Effector memory CD8-positive, alpha-beta T cell (primary cell): ENCODE measurements at regions not wholly inside any gene's neighbourhood (a gene's known extent, or its start where the extent isn't known, plus 50 kb on each side); places are given as distances from the start of the nearest gene placed in this dataset.
"Not testable (repeated sequence)": the region's sequence is repeated elsewhere in the genome, so short reads cannot be mapped to it uniquely, and the experiment has no call there.

Experiments used
- ATAC-seq: fragments of 150-1000 bp; cut with Tn5 transposase; replicated peaks from 2 replicates; pipeline ENCODE4 v1.10.0; 2021; ENCODE audit warnings: mild to moderate bottlenecking, moderate library complexity
- DNase-seq, 3 experiments: peaks; one replicate each; pipeline ENCODE4 v3.0.0; 2021
- H3K27ac Mint-ChIP-seq, 2 donors: one replicate each; pipeline ENCODE4 v1.8.0; 2022; ENCODE audit warnings: mild to moderate bottlenecking in 2 of 2, mixed read lengths in 2 of 2, moderate library complexity in 2 of 2
- H3K27me3 Mint-ChIP-seq, 2 donors: one replicate each; pipeline ENCODE4 v1.8.0; 2022; ENCODE audit warnings: mixed read lengths in 2 of 2
- H3K36me3 Mint-ChIP-seq: one replicate; pipeline ENCODE4 v1.8.0; 2022; ENCODE audit warnings: mild to moderate bottlenecking, moderate library complexity, mixed read lengths; ENCODE audit not compliant: insufficient read depth
- H3K4me1 Mint-ChIP-seq, 2 donors: one replicate each; pipeline ENCODE4 v1.8.0; 2022; ENCODE audit warnings: low read depth in 2 of 2, mixed read lengths in 2 of 2
- H3K4me3 Mint-ChIP-seq, 2 donors: one replicate each; pipeline ENCODE4 v1.8.0; 2022; ENCODE audit warnings: mild to moderate bottlenecking in 2 of 2, mixed read lengths in 2 of 2, moderate library complexity in 2 of 2
- H3K9me3 Mint-ChIP-seq, 2 donors: one replicate each; pipeline ENCODE4 v1.8.0; 2022; ENCODE audit warnings: mixed read lengths in 2 of 2

DNA sequence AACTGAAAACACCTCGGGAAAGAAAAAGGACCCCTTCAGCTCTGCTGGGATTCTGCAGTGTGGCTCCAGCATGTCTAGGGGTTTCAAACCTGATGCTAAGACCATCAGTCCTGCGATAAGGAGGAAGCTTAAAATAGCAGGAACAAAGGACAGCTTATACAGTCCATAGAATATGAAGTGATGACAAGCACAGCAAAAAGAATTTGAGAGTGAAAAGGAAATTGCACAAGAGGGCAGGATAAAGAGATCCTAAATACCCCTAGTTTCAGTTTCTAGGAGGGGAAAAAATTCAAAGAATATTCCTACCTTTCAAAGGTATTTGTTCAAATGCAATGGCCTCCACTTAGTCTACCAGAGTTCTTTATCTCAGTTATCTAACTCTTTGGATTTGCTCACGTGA lies 171.4 kb downstream of the TGFB2 start:
- Mint-ChIP-seq H3K27ac (no peak overlapping the region), H3K4me3 (no peak overlapping the region), H3K9me3 (peaks cover 0 to under 1% of the 10 kb centered on the region in 2 donors), H3K36me3 (no peaks in the 10 kb centered on the region), H3K4me1 (no peaks in the 10 kb centered on the region), H3K27me3 (no peaks in the 10 kb centered on the region)
- DNase-seq, result no peak
- no peak for ATAC-seq

DNA sequence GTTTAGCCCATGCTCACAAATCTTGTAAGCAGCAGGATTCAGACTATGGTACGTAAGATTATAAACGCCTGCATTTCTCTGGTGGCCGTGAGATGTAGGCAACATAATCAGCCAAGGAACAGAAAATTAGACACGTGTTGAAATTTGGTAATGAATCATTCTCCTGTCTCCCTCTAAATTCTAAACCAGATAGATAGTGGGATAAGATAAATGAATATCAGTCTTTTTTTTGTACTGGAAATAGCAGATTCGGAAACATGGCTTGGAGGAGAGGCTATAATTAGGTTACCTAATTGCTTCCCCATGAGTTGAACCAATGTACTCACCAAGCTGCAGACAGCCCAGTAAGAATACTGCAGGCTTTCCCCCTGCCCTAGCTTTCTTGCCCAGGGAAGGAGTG lies 172.3 kb downstream of the TGFB2 start:
- no peak for ATAC-seq
- Mint-ChIP-seq H3K27me3 (no peaks in the 10 kb centered on the region), H3K27ac (no peak overlapping the region), H3K9me3 (no peaks in the 10 kb centered on the region), H3K4me3 (no peak overlapping the region), H3K4me1 (no peaks in the 10 kb centered on the region), H3K36me3 (no peaks in the 10 kb centered on the region)
- DNase-seq, result no peak

DNA sequence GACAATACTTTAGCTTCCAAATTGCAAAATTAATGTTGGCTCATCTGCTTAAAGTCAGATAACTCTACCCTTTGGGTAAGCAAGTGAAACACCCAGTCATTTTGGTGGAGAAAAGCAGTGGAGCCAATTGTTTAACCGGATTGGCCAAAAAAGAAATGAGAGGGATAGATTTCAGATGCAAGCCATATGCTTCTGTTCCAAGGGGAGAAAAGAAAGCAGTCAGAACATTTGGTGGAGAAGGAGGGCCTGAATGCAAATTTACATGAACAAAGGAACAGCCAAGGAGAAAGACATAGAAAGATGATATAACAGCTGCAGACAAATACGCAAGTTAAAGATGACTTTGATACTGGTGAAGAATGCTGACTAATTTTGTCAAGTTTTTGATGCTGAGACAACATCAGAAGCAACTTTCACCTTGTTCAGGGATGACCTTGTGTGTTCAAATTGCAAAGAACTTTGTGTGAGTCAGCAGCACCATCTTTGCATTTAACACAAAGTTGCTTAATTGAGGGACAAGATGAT lies 173.1 kb downstream of the TGFB2 start:
- no peaks in the 10 kb centered on the region for H3K4me1 Mint-ChIP-seq
- ATAC-seq (no peak), DNase-seq (no peak)
- H3K4me3 Mint-ChIP-seq, result no peak overlapping the region
- H3K27ac Mint-ChIP-seq, result no peak overlapping the region
- H3K36me3 Mint-ChIP-seq, result no peaks in the 10 kb centered on the region
- H3K9me3 Mint-ChIP-seq, result no peaks in the 10 kb centered on the region
- H3K27me3 Mint-ChIP-seq, result no peaks in the 10 kb centered on the region

DNA sequence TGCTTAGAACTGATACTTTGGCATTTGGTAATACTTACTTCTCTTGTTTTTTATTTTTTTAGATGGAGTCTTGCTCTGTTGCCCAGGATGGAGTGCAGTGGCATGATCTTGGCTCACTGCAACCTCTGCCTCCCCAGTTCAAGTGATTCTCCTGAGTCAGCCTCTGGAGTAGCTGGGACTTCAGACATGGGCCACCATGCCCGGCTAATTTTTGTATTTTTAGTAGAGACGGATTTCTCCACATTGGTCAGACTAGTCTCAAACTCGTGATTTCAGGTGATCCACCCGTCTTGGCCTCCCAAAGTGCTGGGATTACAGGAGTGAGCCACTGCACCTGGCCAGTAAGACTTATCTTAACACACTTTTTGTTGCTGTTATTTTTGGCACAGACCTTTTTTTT lies 175.5 kb downstream of the TGFB2 start:
- H3K27ac Mint-ChIP-seq, H3K9me3 Mint-ChIP-seq, ATAC-seq, H3K4me3 Mint-ChIP-seq, H3K36me3 Mint-ChIP-seq, H3K27me3 Mint-ChIP-seq, H3K4me1 Mint-ChIP-seq, DNase-seq: not testable (repeated sequence)

DNA sequence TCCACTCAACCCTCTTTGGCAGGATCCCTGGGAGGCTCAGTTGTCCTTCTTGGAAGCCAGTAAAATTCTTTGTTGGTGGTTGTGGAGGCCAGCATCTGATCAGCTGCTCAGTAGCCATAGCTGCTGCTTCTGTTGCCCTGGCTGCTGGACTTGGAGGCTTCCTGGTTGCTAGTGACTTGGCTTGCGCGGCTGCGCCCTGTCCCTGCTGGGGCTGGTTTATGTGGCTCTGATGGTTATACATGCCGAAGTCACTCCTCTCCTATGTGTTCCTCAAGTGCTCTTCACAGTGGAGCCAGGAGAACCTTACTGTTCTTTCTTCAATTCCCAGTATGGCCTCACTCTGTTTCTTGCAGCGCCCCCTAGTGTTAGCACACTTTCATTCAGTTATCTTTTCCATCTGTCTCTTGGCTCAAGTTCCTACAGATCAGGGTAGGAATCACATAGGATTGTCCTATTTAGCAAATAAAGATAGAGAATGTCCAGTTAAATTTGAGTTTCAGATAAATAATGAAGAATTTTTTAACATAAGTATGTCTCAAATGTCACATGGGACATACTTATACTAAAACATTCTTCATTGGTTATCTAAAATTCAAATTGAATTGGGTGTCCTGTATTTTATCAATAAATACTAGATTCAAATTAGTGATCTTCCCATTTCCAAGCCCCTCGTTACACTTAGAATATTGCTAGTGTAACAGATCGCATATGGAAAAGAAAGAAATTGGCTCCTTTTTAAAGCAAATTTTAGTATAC lies 176.5 kb downstream of the TGFB2 start:
- no peaks in the 10 kb centered on the region for H3K27me3 Mint-ChIP-seq
- H3K9me3 Mint-ChIP-seq, result no peaks in the 10 kb centered on the region
- H3K27ac Mint-ChIP-seq, result no peak overlapping the region
- DNase-seq, result peak; percentile 3 to 4 (median 4)
- no peaks in the 10 kb centered on the region for H3K36me3 Mint-ChIP-seq
- no peak overlapping the region for H3K4me3 Mint-ChIP-seq
- no peaks in the 10 kb centered on the region for H3K4me1 Mint-ChIP-seq
- no peak for ATAC-seq

DNA sequence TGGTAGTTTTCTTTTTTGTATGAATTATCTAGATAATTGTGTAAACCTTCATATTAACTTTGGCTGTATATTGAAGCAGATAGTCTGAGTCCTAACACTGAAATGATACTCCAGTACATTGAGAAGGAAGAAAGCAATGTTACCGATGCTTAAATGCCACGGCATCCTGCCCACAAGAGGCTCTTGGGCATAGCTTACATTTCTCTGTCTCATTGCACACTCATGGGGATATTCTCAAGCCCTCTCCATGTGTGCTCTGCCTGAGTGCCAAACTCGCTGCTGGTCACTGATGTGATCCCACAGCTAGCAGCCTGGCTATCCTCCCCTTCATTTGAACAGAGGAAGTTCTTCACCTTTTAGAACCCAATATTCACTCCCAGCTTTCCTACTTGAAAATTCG lies 179.4 kb downstream of the TGFB2 start:
- no peak overlapping the region for H3K27ac Mint-ChIP-seq
- H3K4me3 Mint-ChIP-seq, result no peak overlapping the region
- H3K36me3 Mint-ChIP-seq, result no peaks in the 10 kb centered on the region
- H3K9me3 Mint-ChIP-seq, result no peaks in the 10 kb centered on the region
- DNase-seq (no peak), ATAC-seq (no peak)
- no peaks in the 10 kb centered on the region for H3K4me1 Mint-ChIP-seq
- no peaks in the 10 kb centered on the region for H3K27me3 Mint-ChIP-seq

DNA sequence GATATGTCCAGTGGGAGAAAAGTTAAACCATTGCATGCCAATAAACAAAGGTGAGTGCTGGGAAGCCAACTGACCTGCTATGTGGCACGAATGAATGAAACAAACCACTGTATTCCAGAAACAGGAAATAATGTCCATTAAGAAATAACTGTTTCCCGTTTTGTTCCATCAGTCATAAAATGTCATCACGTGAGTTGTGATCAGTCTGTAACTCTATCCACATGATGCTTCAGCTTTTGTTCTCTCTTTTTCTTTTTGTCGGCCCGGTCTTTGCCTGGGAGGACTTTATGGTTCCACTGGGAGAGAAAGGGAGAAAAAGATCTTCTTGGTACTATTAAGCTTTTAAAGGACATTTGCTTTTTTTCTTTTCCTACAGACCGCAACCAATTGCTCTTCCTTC lies 179.9 kb downstream of the TGFB2 start:
- H3K36me3 Mint-ChIP-seq, result no peaks in the 10 kb centered on the region
- no peak overlapping the region for H3K4me3 Mint-ChIP-seq
- DNase-seq (no peak), ATAC-seq (no peak)
- H3K9me3 Mint-ChIP-seq, result no peaks in the 10 kb centered on the region
- no peak overlapping the region for H3K27ac Mint-ChIP-seq
- no peaks in the 10 kb centered on the region for H3K4me1 Mint-ChIP-seq
- no peaks in the 10 kb centered on the region for H3K27me3 Mint-ChIP-seq

DNA sequence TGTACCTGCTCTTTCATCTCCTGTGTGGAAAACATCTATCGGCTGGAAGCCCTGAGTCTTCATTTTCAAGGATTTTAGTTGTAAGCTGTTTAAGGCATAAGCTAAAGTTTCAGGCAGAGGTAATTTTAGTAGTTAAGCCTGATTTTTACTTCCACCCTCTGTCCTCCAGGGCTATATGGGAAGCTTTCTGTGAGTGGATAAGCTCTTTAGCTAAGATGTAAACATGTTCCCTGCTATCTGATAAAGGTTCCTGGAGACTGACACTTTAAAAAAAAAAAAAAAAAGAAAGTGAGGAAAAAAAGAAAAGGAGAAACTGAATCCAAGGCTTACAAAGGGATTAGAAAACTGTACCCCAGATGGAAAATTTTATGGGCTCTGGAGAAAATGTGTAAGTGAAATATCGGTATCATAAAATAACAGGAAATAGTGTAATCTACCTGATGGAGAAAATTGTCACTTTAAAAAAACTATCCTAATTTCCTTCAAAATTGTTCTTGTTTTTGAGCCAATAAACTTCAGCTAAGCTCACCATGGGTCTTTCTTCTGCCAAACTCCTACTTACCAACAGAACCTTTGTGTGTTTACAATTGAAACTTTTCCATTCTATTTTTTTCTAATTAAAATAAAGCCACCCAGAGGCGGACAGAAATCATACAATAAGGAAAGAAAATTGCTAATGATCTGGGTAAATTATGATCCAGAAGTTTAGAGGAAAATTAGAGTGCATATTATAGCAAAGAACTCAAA lies 180.5 kb downstream of the TGFB2 start:
- Mint-ChIP-seq H3K36me3 (no peaks in the 10 kb centered on the region), H3K9me3 (no peaks in the 10 kb centered on the region), H3K27ac (no peak overlapping the region), H3K27me3 (no peaks in the 10 kb centered on the region), H3K4me3 (no peak overlapping the region), H3K4me1 (no peaks in the 10 kb centered on the region)
- no peak for DNase-seq
- no peak for ATAC-seq

DNA sequence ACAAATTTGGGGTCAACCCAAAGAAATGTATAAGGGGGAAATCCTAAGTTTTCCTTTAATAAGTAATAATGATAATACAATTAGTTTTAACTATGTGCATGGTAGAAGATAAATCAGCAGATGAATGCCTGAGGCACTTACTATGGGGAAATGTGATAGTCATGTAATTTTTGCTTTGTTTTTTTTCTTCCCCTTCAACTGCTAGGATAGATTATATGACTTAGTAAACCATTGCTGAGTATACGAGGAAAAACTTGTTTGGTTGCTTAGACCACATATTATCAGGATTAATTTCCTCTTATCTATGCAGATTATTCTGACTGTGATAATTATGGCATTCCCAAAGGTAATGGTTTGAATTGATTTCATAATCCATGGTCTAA lies 181.1 kb downstream of the TGFB2 start:
- ATAC-seq (no peak), DNase-seq (no peak)
- no peak overlapping the region for H3K4me3 Mint-ChIP-seq
- no peaks in the 10 kb centered on the region for H3K9me3 Mint-ChIP-seq
- no peaks in the 10 kb centered on the region for H3K27me3 Mint-ChIP-seq
- no peaks in the 10 kb centered on the region for H3K4me1 Mint-ChIP-seq
- no peak overlapping the region for H3K27ac Mint-ChIP-seq
- H3K36me3 Mint-ChIP-seq, result no peaks in the 10 kb centered on the region

DNA sequence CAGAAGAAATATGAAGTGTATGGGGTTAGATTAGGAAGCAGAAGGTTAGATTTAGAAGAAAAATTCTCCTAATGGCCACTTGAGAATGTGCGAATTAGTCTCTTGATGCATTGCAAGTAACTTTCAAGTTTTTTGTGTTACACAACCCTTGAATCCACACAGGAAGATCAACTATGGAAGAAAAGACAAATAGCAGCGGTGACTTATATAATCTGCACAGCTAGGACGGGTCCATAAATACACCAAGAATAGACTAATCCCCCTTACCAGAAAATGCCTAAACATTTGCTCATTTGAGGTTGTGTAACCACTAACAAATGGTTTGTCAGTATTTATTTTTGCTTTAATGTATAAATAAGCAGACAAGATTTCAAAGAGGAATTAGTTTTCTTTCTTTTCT lies 182.6 kb downstream of the TGFB2 start:
- H3K27ac Mint-ChIP-seq, result no peak overlapping the region
- H3K4me1 Mint-ChIP-seq, result no peaks in the 10 kb centered on the region
- H3K36me3 Mint-ChIP-seq, result no peaks in the 10 kb centered on the region
- no peaks in the 10 kb centered on the region for H3K9me3 Mint-ChIP-seq
- no peak for DNase-seq
- H3K4me3 Mint-ChIP-seq, result no peak overlapping the region
- no peaks in the 10 kb centered on the region for H3K27me3 Mint-ChIP-seq
- no peak for ATAC-seq

DNA sequence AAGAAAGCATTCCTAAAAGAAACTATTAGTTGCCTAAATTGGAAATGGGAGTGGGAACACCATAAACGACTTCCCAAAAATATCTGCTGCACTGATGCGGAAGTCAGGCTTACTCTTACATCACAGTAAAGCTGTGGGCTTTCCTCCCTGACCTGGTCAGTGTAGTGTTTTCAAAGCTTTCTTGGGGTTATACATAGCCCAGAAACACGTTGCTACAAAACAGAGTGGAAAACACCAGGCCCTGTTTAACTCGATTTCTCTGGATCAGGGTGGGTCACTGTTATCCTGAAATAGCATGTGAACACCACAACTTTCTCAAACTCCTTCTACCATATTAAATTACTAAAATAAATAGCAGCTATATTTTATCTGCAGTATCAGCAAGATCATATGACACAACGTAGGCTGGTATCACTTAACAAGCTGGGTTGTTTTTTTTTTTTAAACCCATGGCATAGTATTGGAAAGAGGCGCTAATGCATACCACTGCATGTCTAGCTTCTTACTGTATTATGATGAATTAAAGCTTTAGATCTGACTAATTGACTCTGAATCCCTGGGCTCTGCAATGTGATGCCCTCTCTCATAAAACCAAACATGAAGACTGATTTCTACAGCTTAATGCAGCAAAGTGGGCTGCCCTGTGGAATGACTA lies 184.6 kb downstream of the TGFB2 start:
- DNase-seq (no peak), ATAC-seq (no peak)
- H3K9me3 Mint-ChIP-seq, result peaks cover 3 to 6% of the 10 kb centered on the region in 2 donors
- H3K36me3 Mint-ChIP-seq, result no peaks in the 10 kb centered on the region
- H3K27ac Mint-ChIP-seq, result no peak overlapping the region
- no peaks in the 10 kb centered on the region for H3K4me1 Mint-ChIP-seq
- no peak overlapping the region for H3K4me3 Mint-ChIP-seq
- H3K27me3 Mint-ChIP-seq, result peaks cover 6% of the 10 kb centered on the region in 2 donors

DNA sequence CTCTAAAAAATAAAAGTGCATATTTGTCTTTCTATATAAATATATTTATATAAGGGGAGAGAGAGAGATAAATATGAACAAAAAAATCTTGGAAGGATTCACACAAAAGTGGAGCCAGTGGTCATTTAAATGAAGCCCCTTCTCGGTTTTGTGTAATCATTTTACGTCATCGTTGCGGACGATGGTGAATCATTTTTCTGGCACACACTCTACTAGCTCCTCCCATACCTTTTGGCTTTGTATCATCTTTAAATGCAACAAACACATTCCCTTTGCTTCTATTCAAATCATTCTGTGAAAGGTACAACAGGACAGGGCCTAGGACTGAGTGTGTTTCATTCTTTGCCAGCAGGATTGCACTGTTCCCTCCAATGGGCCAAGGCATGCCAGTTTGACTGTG lies 186.8 kb downstream of the TGFB2 start:
- H3K36me3 Mint-ChIP-seq, result no peaks in the 10 kb centered on the region
- H3K4me3 Mint-ChIP-seq, result no peak overlapping the region
- DNase-seq, result no peak
- H3K9me3 Mint-ChIP-seq, result peaks cover 3 to 6% of the 10 kb centered on the region in 2 donors
- H3K27me3 Mint-ChIP-seq, result peaks cover 6% of the 10 kb centered on the region in 2 donors
- no peak overlapping the region for H3K27ac Mint-ChIP-seq
- no peak for ATAC-seq
- no peaks in the 10 kb centered on the region for H3K4me1 Mint-ChIP-seq

DNA sequence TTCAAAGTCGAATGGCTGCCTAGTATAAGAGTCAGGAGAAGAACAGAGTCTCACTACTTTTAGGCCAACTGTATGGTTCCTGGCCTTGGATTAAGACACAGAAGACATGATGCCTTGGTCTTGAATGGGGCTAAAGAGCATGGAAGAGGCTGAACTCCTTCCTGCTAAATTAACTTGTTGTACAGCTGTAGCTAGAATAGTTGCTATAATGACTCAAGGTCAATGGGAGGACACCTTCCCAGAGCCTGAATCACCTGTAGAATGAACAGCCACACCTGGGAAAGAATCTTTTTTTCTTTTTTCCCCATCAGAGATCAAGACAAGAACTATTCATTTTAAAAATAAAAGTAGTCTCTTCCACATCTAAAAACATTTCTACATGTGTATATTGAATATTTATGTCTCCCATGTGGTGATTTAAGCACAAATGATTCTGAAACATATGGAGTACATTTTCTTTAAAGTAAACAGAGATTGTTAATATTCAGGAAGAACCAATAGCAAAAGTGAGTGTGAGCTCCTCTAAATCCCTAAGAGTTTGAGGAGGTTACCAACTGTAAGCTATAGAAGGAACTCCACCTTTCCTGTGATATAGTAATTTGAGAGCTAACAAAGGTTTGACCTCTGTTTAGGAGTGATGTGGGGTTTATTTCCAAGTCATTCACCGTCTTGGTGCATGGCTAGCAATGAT lies 191.3 kb downstream of the TGFB2 start:
- Mint-ChIP-seq H3K27ac (no peak overlapping the region), H3K27me3 (peaks cover 6% of the 10 kb centered on the region in 2 donors), H3K4me3 (no peak overlapping the region), H3K4me1 (no peaks in the 10 kb centered on the region), H3K36me3 (no peaks in the 10 kb centered on the region), H3K9me3 (peaks cover 3 to 6% of the 10 kb centered on the region in 2 donors)
- no peak for ATAC-seq
- DNase-seq, result no peak
